ENCODE measurements at regions not wholly inside any gene's neighbourhood (a gene's known extent, or its start where the extent isn't known, plus 50 kb on each side); places are given as distances from the start of the nearest gene placed in this dataset. TPM values are rescaled to one million over a fixed set of nuclear protein-coding genes. Genes with fewer than 3 reads are reported as not detected.
A peak's percentile ranks its signal among the peaks of the same experiment; 100 is the strongest.

Small RNA genes lying in the stretch of these regions (small RNA-seq; reads per million reads assigned to genes)
- gene RNA5SP214: 7.3 reads per million, percentile 93 among the genes with 10 or more reads in this experiment
- not detected for gene RPS29P13
